CD4-positive, alpha-beta T cell treated with Interleukin-17A for 4 hours (primary cell): ENCODE measurements at regions not wholly inside any gene's neighbourhood (a gene's known extent, or its start where the extent isn't known, plus 50 kb on each side); places are given as distances from the start of the nearest gene placed in this dataset.

Experiments
- DNase-seq: peaks from one replicate; pipeline ENCODE4 v3.0.0-alpha.2; 2020; ENCODE audit warnings: mixed read lengths

DNA sequence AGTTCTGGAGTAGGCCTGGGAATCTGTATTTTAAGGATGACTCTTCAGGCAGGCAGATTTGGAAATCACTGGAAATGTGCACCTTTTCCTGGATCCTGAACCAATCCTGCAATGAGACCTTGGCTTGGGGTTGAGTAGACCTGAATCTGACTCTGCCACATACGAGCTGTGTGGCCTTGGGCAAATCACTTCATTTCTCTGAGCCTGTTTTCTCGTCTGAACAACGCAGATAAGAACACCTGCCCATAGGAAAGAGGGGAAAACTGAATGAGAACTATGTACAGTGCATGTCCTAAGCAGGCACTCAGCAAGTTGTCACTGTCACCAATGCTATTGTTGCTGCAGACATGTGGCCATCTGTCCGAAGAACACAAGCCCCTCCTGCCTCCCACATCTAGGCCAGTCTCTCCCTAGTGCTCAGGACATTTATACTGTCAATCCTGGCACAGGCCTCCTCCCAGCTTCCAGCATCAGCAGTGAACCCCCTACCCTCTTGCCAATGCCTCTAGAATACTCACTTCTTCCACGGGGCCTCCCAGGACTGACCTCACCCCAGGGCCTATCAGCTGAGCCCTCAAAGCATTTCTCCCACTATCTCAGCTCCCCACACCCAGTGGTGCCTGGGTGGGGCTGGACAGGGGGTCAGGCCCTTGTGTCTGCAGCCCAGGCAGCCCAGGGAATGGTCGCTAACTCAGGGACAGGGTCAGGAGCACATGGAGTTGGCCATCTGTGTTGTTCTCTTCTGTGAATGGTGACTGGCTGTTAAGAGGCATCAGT is 88.8 kb upstream of the ZBTB40 start:
- DNase-seq: no peak

DNA sequence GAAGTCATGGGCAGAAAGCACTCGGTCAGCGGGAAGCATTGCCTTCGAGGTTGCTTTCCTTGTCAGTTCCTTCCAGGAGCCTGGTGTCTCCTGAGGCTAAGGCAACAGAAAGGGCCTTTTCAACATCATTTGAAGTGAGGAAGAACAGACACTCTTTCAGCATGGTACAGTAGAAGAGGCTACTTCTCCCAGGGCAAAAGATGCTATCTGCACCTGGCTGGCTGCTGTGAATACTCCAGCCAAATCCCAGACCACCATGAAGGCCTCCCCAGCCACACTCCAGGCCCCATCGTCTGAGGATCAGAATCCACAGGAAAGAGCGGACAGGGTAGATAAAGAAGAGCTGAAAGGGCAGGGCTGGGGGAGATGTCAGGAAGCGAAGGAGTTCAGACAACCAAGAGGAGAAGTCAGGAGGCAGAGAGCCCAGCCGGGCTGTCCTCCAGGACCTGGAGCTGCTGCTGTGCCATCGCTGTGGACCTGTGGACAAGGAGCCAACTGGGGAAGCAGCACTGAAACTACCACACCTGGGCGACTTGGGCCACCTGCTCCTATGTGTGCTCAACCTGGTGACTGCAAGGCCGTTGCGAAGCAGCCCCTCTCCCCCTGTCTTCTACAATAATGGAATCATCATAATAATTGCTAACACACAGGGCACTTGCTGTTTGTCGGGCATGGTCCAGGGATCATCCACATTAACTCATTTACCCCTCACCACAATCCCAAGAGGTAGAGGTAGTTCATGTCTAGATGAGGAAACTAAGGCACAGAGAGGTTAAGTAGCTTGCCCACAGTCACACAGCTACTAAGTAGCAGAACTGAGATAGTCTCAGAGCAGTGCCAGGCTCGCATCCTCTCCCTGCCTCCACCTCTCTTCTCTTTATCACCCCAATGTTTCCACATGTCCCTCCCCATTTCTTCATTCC is 88.0 kb upstream of the ZBTB40 start:
- no peak for DNase-seq

DNA sequence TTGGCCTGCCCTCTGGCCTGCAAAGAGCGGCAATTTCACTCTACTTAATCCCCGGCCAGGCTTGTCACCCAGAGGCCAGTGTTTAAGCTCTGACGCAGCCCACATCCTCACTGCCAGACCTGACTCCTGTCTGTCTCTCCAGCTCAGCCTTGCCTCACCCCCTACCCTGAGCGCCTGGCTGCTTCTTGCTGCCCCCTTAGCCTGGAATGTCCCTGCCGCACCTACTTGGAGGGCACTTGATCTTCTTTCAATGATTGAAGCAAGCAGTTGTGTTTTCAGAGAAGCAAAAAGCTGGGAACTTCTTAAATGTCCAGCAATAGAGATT is 87.4 kb upstream of the ZBTB40 start:
- DNase-seq: no peak

DNA sequence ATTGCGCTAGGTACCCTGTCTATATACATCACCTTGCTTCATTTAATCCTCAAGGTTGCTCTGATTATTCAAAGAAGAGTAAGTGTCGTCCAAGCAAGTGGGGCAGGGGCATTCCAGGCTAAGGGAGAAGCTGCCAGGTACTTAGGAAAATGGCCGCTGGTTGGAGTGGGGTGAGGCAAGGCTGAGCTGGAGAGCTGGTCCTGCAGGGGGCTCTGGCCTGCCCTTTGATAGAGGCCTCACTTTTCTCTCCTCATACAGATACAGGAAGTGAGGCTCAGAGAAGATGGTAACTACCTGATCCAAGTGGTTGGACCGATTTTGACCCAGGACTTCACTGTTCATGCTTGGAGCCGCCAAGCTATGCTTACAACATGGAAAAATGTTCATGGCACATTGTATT is 86.9 kb upstream of the ZBTB40 start:
- DNase-seq: no peak

DNA sequence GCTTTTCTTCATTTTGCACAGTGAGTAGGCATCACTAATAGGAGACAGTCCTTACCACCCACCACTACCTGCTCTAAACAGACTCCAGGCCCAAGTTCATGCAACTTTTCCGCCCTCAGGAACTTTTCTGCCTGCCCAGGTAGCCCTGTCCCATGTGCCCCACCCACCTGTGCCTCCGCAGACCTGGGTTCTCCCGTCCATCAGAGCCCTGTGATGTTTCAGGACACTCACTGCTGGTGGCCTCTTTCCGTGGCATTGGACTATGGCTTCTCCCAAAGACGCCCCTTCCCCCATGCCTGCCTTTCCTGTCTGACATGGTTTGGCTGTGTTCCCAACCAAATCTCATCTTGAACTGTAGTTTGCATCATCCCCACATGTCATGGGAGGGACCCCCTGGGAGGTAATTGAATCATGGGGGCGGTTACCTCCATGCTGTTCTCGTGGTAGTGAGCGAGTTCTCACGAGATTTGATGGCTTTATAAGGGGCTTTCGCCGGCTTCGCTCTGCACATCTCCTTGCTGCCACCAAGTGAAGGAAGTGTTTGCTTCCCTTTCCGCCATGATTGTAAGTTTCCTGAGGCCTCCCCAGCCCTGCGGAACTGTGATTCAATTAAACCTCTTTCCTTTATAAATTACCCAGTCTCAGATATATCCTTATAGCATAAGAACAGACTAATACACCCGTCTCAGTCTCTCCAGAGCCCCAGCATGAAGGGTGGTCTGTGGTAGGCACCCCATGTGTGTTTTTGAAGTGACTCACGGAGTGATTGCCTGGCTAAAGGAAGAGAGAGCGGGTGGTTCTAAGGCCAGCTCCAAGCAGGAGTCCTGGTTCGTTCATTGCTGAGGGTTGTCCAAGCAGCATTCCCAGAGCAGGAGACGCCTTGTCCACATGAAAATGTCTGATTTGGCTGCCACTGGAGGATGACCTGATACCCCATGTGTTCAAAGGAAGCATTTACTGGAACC is 86.0 kb upstream of the ZBTB40 start:
- no peak for DNase-seq

DNA sequence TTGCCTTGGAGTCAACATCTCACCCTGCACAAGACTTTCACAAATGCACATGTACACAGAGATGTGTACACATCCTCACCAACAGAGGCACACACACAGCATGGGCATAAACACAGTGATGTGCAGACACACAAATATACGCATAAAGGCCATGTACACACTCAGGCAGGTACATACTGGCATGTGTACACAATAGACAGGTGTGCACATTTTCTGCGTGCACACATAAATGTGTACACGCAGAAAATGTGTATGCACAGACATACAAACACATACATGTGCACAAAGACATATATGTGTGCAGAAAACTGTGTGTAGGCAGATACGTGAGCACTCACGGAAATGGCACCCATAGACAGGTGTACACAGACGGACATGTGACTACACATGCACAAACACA is 85.3 kb upstream of the ZBTB40 start:
- DNase-seq: no peak

DNA sequence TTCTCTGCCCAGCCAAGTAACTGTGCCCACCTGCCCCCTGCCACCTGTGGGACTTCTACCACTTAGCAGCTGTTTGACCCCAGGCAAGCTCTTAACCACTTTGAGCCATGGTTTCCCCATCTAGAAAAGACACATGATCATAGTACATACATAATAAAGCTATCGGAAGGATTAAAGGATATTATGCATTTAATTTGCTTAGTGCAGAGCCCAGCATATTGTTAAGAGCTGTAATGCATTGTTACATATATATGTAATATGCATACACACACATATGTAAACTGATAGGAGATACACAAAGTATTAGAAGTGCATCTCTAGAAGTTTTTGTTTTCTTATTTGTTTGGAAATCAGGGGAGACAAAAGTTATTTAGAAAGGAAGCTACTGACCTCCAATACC is 83.5 kb upstream of the ZBTB40 start:
- DNase-seq: no peak

DNA sequence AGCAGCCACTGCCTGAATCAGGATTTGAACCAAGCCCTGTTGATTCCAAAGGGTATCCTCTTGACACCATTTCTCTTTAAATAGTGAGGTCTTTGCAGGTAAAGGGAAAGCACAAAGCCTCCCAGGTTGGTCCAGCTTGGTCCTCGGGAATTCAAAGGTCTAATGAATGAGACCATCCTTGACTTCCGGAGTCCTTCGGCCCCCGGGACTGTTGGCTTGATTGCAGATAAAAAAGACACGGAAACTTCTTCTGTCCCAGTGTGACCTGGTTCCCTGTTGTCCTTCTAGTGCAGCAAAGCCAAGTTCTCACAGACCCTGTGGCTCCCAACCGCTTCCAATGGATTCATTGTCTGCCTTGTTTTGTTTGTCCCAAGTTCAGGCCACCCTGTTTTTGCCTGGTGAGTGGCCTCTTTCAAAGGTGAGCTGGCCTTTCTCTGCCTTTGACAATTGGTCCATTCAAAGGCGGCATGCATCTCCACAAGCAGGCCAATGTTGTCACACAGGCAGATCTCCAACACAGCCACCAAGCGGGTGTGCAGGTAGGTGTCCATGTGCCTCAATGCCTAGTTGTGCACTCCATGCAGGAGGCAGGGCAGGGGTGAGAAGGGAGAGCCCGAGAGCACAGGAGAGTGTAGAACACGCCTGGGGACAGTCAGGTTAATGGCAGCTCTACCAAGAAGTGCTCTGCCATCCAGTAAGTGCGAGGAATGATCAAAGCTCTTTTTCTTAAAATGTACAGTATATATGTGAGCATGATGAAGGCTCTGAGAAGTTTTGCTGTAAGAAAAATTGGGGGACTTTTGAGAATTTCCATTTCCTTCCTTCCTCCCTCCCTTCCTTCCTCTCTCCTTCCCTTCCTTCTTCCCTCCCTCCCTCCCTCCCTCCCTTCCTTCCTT is 82.1 kb upstream of the ZBTB40 start:
- no peak for DNase-seq

DNA sequence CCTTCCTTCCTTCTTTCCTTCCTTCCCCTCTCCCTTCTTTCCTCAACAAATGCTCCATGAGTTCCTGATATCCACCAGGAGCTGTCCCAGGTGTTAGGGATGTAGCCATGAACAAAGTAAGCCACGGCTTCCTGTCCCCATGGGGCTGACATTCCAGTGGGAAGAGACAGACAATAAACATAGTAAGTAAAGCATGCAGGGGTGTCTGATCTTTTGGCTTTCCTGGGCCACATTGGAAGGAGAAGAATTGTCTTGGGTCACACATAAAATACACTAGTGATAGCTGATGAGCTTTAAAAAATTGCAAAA is 81.5 kb upstream of the ZBTB40 start:
- DNase-seq: no peak

DNA sequence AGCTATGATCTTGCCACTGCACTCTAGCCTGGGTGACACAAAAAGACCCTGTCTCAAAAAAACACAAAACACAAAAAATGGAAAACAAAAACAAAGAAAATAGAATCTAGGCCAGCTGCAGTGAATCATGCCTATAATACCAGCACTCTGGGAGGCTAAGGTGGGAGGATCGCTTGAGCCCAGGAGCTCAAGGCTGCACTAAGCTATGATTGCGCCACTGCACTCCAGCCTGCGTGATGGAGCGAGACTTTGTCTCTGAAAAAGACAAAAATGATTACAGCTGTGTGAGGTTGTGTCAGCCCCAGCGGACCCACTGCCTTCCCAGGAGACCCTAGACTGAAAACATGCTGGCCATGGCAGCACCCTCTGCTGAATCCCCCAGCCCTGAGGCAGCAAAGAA is 80.2 kb upstream of the ZBTB40 start:
- DNase-seq: no peak

DNA sequence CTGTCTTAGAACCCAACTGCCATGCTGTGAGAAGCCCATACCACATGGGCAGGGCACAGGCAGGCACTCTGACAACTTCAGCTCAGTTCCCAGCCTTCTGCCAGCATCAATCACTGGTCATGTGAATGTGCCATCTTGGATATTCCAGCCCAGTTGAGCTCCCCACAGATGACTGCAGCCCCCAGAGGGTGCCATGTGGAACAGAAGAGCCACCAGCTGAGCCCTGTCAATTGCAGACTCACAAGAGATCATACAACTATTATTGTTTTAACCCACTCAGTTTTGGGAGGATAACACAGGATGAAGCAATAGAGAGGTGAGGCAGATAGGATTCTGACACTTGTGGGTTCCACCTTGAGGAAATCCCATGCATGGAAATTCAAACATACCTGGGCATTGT is 78.4 kb upstream of the ZBTB40 start:
- no peak for DNase-seq

DNA sequence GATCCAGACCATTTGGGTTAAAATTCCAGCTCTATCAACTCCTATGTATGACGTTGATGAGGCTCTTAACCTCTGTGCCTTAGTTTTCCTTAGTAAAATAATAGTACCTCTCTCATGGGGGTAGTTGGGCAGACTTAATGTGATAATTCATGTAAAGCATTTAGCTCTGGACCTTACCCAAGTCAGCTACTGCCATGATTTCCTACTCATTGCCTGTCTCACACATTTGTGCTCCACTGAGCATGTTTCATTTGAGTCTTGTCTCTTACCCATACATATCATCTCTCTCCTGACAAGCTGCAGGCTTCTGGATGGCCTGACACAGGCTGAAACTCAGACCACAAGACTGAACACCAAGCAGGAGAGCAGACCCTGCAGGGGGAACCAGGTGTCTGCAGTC is 77.7 kb upstream of the ZBTB40 start:
- DNase-seq: no peak

DNA sequence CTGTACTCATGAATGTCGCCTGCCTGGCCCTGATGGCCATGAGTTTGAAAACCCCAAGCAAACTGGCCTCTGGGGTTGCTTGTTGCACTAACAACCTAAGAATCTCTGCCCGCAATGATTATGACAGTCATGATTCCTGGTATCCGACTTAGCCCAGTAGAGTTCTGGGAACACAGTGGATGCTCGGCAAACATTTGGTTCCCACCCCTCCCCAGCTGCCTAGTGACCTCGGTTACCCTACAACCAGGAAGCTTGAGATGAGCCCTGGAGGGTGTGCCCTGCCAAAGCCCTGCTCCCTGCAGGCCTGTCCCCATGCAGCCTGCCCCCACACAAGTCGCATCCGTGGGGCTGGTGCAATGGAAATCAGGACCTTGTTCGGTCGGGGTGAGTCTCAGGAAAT is 76.0 kb upstream of the ZBTB40 start:
- DNase-seq: no peak

DNA sequence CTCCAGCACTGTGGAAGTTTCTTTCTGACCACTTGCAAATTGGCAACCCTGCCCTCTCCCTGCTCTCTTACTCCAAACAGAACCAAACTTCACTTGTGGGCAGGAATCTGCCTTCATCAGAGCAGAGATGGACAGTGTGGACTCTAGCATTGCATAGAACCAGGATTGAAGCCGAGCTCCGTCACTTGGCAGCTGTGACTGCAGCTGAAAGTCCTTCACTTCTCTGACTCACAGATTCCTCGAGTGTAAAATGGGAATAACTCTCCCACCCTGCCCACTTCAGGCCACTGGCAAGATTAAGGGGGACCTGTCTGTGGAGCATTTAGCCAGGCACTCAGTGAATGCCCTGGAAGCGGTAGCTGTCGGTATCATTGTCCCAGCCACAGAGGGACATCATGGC is 75.7 kb upstream of the ZBTB40 start:
- no peak for DNase-seq

DNA sequence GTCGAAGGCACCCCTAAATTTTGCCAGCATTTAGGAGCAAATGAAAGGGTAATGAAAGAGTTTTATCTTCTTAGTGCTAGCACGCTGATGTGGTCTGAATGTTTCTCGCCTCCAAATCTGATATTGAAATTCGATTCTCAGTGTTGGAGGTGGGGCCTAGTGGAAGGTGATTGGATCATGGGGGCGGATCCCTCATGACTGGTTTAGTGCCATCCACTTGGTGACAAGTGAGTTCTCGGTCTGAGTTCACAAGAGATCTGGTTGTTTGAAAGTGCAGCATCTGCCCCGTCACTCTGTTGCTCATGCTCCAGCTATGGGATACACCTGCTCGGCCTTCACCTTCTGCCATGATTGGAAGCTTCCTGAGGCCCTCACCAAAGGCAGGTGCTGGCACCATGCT is 75.1 kb upstream of the ZBTB40 start:
- DNase-seq: no peak

DNA sequence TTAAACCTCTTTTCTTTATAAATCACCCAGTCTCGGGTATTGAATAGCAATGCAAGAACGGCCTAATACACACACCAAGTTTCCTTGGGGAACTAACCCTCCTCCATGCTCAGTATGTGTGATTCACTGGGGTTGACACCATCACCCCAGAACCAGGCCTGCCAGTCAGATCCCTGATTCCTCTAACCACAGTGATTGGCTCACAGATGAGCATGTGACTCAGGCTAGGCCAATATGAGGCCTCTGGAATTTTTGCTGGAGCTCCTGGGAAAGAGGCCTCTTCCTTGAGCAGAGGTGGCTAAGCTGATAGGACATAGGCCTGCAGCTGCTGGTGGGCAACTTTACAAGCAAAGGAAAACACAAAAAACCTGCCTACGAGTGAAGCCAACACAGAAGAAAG is 74.7 kb upstream of the ZBTB40 start:
- no peak for DNase-seq

DNA sequence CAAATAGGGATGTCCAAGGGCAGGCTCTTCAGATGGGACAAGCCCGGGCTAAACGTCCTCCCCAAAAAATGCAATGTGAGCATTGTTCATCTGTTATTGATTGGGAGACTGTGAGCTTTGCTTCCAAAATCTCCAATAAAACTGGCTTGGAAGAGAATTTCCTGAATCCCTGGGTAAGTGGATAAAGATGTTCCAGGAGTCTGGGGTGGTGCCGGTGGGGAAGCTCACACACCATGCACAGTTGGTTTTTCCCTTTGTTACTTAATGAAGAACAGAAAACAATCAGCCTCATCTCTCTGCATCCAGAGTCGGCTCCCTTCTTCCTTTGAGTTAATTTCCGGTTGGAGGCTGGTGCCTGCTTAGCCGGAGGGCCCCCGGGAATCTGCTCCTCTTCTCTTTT is 72.1 kb upstream of the ZBTB40 start:
- DNase-seq: no peak

DNA sequence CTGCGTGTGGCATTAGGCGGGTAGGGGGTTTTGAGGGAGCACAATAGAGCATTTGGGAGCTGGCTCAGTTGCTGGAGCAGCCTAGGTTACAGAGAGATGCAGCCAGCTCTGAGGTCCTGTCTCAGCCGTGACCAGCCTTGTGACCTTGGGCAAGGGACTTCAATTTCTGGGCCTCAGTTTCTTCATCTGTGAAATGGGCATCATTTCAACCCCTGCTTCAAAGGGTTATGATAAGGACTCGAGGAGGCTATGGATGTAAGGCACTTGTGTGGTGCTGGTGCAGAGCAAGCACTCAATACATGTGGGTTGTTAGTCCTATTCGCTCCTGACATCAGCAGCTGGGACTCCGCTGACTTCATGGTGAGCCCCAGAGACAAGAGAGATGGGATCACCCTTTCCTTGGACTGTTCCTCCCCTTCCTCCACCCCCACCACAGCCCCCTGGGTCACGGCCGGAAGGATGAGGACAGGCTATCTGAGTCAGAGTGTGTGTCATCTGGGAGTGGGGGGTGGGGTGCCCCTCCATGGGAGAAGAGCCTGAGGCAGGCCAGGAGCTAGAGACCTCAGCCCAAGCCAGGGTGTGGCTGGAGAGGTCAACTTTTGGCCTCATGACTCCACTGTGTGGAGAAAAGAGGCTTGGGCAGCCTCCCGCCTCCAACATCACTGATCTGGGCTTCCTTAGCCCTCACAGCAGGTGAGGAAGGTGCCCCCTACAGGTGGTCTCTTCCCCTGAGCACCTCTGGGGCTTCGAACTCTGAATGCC is 71.4 kb upstream of the ZBTB40 start:
- no peak for DNase-seq

DNA sequence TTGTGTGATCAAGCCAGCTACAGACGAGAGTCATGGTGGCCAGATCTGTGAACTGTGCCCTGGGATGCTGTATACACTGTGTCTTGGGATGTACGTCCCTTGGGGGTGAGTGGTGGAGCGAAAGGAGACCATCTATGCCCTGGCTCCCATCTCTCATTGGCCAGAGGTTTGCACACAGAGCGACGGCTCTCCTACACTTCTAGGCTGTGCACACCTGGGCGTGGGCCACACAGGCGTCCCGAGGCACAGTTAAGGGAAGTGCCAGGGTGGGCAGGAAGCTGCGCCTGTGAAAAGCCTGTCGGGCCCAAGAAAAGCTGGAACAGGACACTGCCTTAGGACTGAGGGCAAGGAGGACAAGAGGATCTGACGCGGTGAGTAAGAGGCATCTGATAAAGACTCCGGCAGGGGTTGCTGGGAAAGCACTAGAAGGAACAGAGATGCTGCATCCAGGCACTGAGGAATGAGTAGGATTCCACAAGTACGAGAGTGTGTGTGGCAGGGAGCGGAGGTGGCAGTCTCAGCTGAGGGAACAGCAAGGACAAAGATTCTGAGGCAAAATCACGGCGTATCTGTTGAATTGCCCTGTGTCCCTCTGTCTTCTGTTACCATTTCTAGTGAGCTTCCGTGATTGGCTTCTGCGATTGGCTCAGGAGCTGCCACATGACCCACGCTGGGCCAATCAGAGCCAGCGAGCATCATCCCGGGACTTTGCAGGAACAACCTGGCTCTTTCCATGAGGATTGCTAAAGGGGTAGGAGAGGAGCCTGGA is 67.9 kb upstream of the ZBTB40 start:
- no peak for DNase-seq

DNA sequence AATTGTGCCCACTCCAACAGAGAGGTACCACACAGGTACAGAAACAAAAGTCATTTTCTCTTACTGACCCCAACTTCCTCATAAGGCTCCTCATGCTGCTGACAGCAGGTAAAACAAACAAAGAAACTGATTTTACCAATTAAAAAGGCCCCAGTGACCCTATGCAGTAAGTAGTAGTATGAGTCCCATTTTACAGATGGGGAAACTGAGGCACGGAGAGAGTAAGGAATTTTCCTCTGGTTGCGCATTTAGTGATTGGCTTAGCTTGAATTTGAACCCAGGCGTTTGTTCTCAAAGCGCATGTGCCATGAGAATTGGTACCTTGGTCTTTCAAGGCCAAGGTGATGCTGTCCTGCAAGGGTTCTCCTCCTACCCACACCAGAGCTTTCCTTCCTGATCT is 66.1 kb upstream of the ZBTB40 start:
- DNase-seq: no peak

DNA sequence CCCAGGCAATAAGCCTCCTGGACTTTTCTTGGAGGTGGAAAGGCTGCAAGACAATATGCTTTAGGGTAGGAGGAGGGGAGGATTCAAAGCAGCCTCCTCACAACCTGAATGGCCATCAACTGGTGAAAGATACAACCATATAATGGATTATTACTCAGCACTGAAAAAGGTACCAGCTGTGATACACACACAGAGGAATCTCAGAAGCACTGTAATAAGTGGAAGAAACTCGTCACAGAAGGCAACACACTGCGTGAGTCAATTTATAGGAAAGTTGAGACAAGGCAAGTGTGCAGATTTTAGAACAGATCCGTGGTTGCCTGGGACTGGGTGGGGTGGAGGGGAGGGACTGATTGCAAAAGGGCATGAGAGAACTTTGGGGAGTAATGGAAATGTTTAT is 64.9 kb upstream of the ZBTB40 start:
- DNase-seq: no peak
